ENCODE measurements at regions not wholly inside any gene's neighbourhood (a gene's known extent, or its start where the extent isn't known, plus 50 kb on each side); places are given as distances from the start of the nearest gene placed in this dataset.
A peak's percentile ranks its signal among the peaks of the same experiment; 100 is the strongest.

GRCh38 chr2:150946831-150947230 lies 314.8 kb downstream of the RBM43 start:
- no peak for TF ChIP-seq AR (CRISPR knock-in tag; IDR thresholded peaks at IDR 0.05)
- TF ChIP-seq ZNF263 (CRISPR knock-in tag; IDR thresholded peaks at IDR 0.05; ENCODE audit: low read depth): no peak
- no peak for TF ChIP-seq FOXJ3 (CRISPR knock-in tag; IDR thresholded peaks at IDR 0.05; ENCODE audit: borderline replicate concordance)
- Mint-ChIP-seq H3K4me1 (no peaks in the 10 kb centered on the region), H3K27me3 (ENCODE audit: low read depth) (no peaks in the 10 kb centered on the region), H3K36me3 (peaks cover 8% of the 10 kb centered on the region), H3K9me3 (peaks cover 14% of the 10 kb centered on the region), H3K4me3 (no peak overlapping the region), H3K27ac (no peak overlapping the region)
- CTCF ChIA-PET: no interaction called here
- POLR2A ChIA-PET: interaction anchor here (0.6 kb wide), 1 partner anchor 1047 kb away, joined by 12 read pairs; no protein-coding TSS in a partner anchor
- DNase-seq (ENCODE audit: low spot score) (no peak), ATAC-seq (no peak)

- Mint-ChIP-seq H3K27ac (no peak overlapping the region), H3K36me3 (peaks cover 10% of the 10 kb centered on the region), H3K27me3 (ENCODE audit: low read depth) (no peaks in the 10 kb centered on the region), H3K9me3 (peaks cover 12% of the 10 kb centered on the region), H3K4me3 (no peak overlapping the region), H3K4me1 (peaks cover under 1% of the 10 kb centered on the region; the same call in 1 of the 2 replicates)
- ATAC-seq (no peak), DNase-seq (ENCODE audit: low spot score) (no peak)
- ChIA-PET CTCF (no interaction called here), POLR2A (no interaction called here)
- TF ChIP-seq ZMAT4 (CRISPR knock-in tag; IDR thresholded peaks at IDR 0.05) (no peak), FOXP4 (CRISPR knock-in tag; IDR thresholded peaks at IDR 0.05) (no peak), ESRRA (CRISPR knock-in tag; IDR thresholded peaks at IDR 0.05; ENCODE audit: borderline replicate concordance) (no peak)
Measured at GRCh38 chr2:150944315-150944714, 317.3 kb downstream of the RBM43 start.

GRCh38 chr2:150939087-150939486 lies 322.6 kb downstream of the RBM43 start:
- DNase-seq (ENCODE audit: low spot score) (no peak), ATAC-seq (no peak)
- Mint-ChIP-seq H3K27ac (0 out of 2 replicates have a peak overlapping the region, but pooled peaks have one; percentile 47), H3K27me3 (ENCODE audit: low read depth) (no peaks in the 10 kb centered on the region), H3K4me3 (no peak overlapping the region), H3K36me3 (peaks cover 10% of the 10 kb centered on the region), H3K4me1 (peaks cover 7% of the 10 kb centered on the region), H3K9me3 (peaks cover 16% of the 10 kb centered on the region)
- ChIA-PET CTCF (no interaction called here), POLR2A (no interaction called here)
- TF ChIP-seq GRHL2 (CRISPR knock-in tag; IDR thresholded peaks at IDR 0.05; ENCODE audit: insufficient replicate concordance, severe bottlenecking): no peak
- no peak for TF ChIP-seq ZNF232 (CRISPR knock-in tag; IDR thresholded peaks at IDR 0.05)
- TF ChIP-seq E2F4 (CRISPR knock-in tag; IDR thresholded peaks at IDR 0.05; ENCODE audit: borderline replicate concordance, low read depth): no peak
- TF ChIP-seq MLX (CRISPR knock-in tag; IDR thresholded peaks at IDR 0.05): no peak
- no peak for TF ChIP-seq PREB (CRISPR knock-in tag; IDR thresholded peaks at IDR 0.05; ENCODE audit: borderline replicate concordance)
- no peak for TF ChIP-seq ZNF512 (CRISPR knock-in tag; IDR thresholded peaks at IDR 0.05; ENCODE audit: borderline replicate concordance)
- TF ChIP-seq CBFB (CRISPR knock-in tag; IDR thresholded peaks at IDR 0.05; ENCODE audit: low read depth): no peak
- TF ChIP-seq TP53 (CRISPR knock-in tag; IDR thresholded peaks at IDR 0.05): no peak
- TF ChIP-seq ZNF671 (CRISPR knock-in tag; IDR thresholded peaks at IDR 0.05): no peak
- no peak for TF ChIP-seq ZNF263 (CRISPR knock-in tag; IDR thresholded peaks at IDR 0.05; ENCODE audit: low read depth)
- no peak for TF ChIP-seq IRF1 (CRISPR knock-in tag; IDR thresholded peaks at IDR 0.05)
- TF ChIP-seq ATF2 (CRISPR knock-in tag; IDR thresholded peaks at IDR 0.05; ENCODE audit: borderline replicate concordance, low read depth): no peak
- TF ChIP-seq TEAD1 (CRISPR knock-in tag; IDR thresholded peaks at IDR 0.05): no peak
- no peak for TF ChIP-seq GABPB1 (CRISPR knock-in tag; IDR thresholded peaks at IDR 0.05)

Measured in WTC11 (cell line).